ENCODE measurements at regions not wholly inside any gene's neighbourhood (a gene's known extent, or its start where the extent isn't known, plus 50 kb on each side); places are given as distances from the start of the nearest gene placed in this dataset.

GRCh38 chr15:26023691-26024090 is 160.6 kb upstream of the ATP10A start:
- TF ChIP-seq FEZF1 (tag by site-specific recombination; IDR thresholded peaks at IDR 0.05) (no peak), PRDM6 (tag by site-specific recombination; IDR thresholded peaks at IDR 0.05) (no peak), ZFP37 (tag by site-specific recombination; IDR thresholded peaks at IDR 0.05) (no peak), KLF10 (tag by site-specific recombination; IDR thresholded peaks at IDR 0.05) (no peak), ZNF266 (tag by site-specific recombination; IDR thresholded peaks at IDR 0.05; ENCODE audit: low read depth) (no peak), ZNF223 (tag by site-specific recombination; IDR thresholded peaks at IDR 0.05) (no peak), EGR2 (tag by site-specific recombination; IDR thresholded peaks at IDR 0.05; ENCODE audit: low read depth) (no peak), ZBTB7A (tag by site-specific recombination; IDR thresholded peaks at IDR 0.05; ENCODE audit: low read depth) (no peak)
- TF ChIP-seq, protein P1, sequence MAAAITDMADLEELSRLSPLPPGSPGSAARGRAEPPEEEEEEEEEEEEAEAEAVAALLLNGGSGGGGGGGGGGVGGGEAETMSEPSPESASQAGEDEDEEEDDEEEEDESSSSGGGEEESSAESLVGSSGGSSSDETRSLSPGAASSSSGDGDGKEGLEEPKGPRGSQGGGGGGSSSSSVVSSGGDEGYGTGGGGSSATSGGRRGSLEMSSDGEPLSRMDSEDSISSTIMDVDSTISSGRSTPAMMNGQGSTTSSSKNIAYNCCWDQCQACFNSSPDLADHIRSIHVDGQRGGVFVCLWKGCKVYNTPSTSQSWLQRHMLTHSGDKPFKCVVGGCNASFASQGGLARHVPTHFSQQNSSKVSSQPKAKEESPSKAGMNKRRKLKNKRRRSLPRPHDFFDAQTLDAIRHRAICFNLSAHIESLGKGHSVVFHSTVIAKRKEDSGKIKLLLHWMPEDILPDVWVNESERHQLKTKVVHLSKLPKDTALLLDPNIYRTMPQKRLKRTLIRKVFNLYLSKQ (tag by site-specific recombination; IDR thresholded peaks at IDR 0.05; ENCODE audit: borderline replicate concordance) = no peak
- TF ChIP-seq, protein P2, sequence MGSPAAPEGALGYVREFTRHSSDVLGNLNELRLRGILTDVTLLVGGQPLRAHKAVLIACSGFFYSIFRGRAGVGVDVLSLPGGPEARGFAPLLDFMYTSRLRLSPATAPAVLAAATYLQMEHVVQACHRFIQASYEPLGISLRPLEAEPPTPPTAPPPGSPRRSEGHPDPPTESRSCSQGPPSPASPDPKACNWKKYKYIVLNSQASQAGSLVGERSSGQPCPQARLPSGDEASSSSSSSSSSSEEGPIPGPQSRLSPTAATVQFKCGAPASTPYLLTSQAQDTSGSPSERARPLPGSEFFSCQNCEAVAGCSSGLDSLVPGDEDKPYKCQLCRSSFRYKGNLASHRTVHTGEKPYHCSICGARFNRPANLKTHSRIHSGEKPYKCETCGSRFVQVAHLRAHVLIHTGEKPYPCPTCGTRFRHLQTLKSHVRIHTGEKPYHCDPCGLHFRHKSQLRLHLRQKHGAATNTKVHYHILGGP (tag by site-specific recombination; IDR thresholded peaks at IDR 0.05) = no peak
- Histone ChIP-seq H3K9me3 (ENCODE audit: control insufficient read depth, insufficient read depth, low read depth, low read length) (no peaks in the 10 kb centered on the region), H3K27ac (ENCODE audit: extremely low read depth, low read depth, low read length) (no peak overlapping the region), H3K4me3 (ENCODE audit: low read depth, low read length) (no peak overlapping the region), H3K4me1 (ENCODE audit: control insufficient read depth, insufficient read depth, low read length) (no peaks in the 10 kb centered on the region), H3K36me3 (ENCODE audit: control insufficient read depth in 2 of 2, insufficient read depth in 1 of 2, low read length in 2 of 2) (no peaks in the 10 kb centered on the region)
- CTCF ChIA-PET = no interaction called here
- POLR2A ChIA-PET = no interaction called here

GRCh38 chr15:26023231-26023630 is 160.1 kb upstream of the ATP10A start:
- H3K27ac ChIP-seq (ENCODE audit: extremely low read depth, low read depth, low read length) = no peak overlapping the region
- H3K4me1 ChIP-seq (ENCODE audit: control insufficient read depth, insufficient read depth, low read length) = no peaks in the 10 kb centered on the region
- no peaks in the 10 kb centered on the region for H3K36me3 ChIP-seq (ENCODE audit: control insufficient read depth in 2 of 2, insufficient read depth in 1 of 2, low read length in 2 of 2)
- CTCF ChIA-PET = no interaction called here
- POLR2A ChIA-PET = no interaction called here
- TF ChIP-seq ZNF704 (tag by site-specific recombination; IDR thresholded peaks at IDR 0.05) = no peak
- no peak overlapping the region for H3K4me3 ChIP-seq (ENCODE audit: low read depth, low read length)
- no peaks in the 10 kb centered on the region for H3K9me3 ChIP-seq (ENCODE audit: control insufficient read depth, insufficient read depth, low read depth, low read length)

- ChIA-PET POLR2A (no interaction called here), CTCF (no interaction called here)
- no peak for TF ChIP-seq ZNF777 (tag by site-specific recombination; IDR thresholded peaks at IDR 0.05; ENCODE audit: borderline replicate concordance)
- TF ChIP-seq, protein P3, sequence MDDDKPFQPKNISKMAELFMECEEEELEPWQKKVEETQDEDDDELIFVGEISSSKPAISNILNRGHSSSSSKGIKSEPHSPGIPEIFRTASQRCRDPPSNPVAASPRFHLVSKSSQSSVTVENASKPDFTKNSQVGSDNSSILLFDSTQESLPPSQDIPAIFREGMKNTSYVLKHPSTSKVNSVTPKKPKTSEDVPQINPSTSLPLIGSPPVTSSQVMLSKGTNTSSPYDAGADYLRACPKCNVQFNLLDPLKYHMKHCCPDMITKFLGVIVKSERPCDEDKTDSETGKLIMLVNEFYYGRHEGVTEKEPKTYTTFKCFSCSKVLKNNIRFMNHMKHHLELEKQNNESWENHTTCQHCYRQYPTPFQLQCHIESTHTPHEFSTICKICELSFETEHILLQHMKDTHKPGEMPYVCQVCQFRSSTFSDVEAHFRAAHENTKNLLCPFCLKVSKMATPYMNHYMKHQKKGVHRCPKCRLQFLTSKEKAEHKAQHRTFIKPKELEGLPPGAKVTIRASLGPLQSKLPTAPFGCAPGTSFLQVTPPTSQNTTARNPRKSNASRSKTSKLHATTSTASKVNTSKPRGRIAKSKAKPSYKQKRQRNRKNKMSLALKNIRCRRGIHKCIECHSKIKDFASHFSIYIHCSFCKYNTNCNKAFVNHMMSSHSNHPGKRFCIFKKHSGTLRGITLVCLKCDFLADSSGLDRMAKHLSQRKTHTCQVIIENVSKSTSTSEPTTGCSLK (tag by site-specific recombination; IDR thresholded peaks at IDR 0.05) = no peak
- TF ChIP-seq ZNF830 (tag by site-specific recombination; IDR thresholded peaks at IDR 0.05; ENCODE audit: low read depth) = no peak
- no peak for TF ChIP-seq WT1 (tag by site-specific recombination; IDR thresholded peaks at IDR 0.05)
- TF ChIP-seq ZFP41 (tag by site-specific recombination; IDR thresholded peaks at IDR 0.05; ENCODE audit: borderline replicate concordance) = no peak
- no peak for TF ChIP-seq ZBTB8A (tag by site-specific recombination; IDR thresholded peaks at IDR 0.05)
- no peaks in the 10 kb centered on the region for H3K4me1 ChIP-seq (ENCODE audit: control insufficient read depth, insufficient read depth, low read length)
- H3K27ac ChIP-seq (ENCODE audit: extremely low read depth, low read depth, low read length) = no peak overlapping the region
- H3K4me3 ChIP-seq (ENCODE audit: low read depth, low read length) = no peak overlapping the region
- H3K9me3 ChIP-seq (ENCODE audit: control insufficient read depth, insufficient read depth, low read depth, low read length) = no peaks in the 10 kb centered on the region
- H3K36me3 ChIP-seq (ENCODE audit: control insufficient read depth in 2 of 2, insufficient read depth in 1 of 2, low read length in 2 of 2) = no peaks in the 10 kb centered on the region
These were observed 157.7 kb upstream of the ATP10A start for GRCh38 chr15:26020871-26021270.

Data from HEK293 (cell line).